Left lung (tissue), 4 donors: ENCODE measurements at regions not wholly inside any gene's neighbourhood (a gene's known extent, or its start where the extent isn't known, plus 50 kb on each side); places are given as distances from the start of the nearest gene placed in this dataset.
"Not testable (repeated sequence)": the region's sequence is repeated elsewhere in the genome, so short reads cannot be mapped to it uniquely, and the experiment has no call there.

ENCODE experiments used
- ATAC-seq: fragments of 200-7000 bp; cut with Tn5 transposase; one replicate; pipeline ENCODE4 v1.9.1; 2020; ENCODE audit warnings: moderate library complexity
- DNase-seq, 4 donors: peaks; one replicate each; pipeline ENCODE4 v3.0.0-alpha.2; 2013 to 2020
- H3K27ac ChIP-seq, 2 donors: fragments of 200-600 bp; sonication (generic) in 1 of 2; one replicate each; pipeline versions ENCODE4 v1.5.0 to v1.8.0; 2020 to 2021
- H3K27me3 ChIP-seq, 2 donors: fragments of 200-600 bp; sonication (generic) in 1 of 2; one replicate each; pipeline versions ENCODE4 v1.5.0 to v1.8.0; 2020 to 2021
- H3K36me3 ChIP-seq, 2 donors: fragments of 200-600 bp; sonication (generic) in 1 of 2; one replicate each; pipeline versions ENCODE4 v1.5.0 to v1.8.0; 2020 to 2021
- H3K4me1 ChIP-seq, 2 donors: fragments of 200-600 bp; one replicate each; pipeline ENCODE4 v1.8.0; 2021
- H3K4me3 ChIP-seq, 2 donors: fragments of 200-600 bp; sonication (generic) in 1 of 2; one replicate each; pipeline versions ENCODE4 v1.5.0 to v1.8.0; 2020 to 2021; ENCODE audit warnings: mild to moderate bottlenecking in 1 of 2
- H3K9me3 ChIP-seq, 2 donors: fragments of 200-600 bp; sonication (generic) in 1 of 2; one replicate each; pipeline versions ENCODE4 v1.5.0 to v1.8.0; 2020 to 2021
- intact Hi-C, 2 donors: fragments of 100-400 bp; cut with DNase I; formaldehyde crosslinking; loops; one replicate each; pipeline versions ENCODE4 v1.11.2 to v1.14.2; 2022
- TF ChIP-seq, protein P1 (sequence below), 2 donors: fragments of 200-600 bp; sonication (generic) in 1 of 2; IDR thresholded peaks; one replicate each; pipeline versions ENCODE4 v1.5.0 to v1.8.0; 2021; ENCODE audit warnings: antibody characterized with exemption in 2 of 2
- donor health status: DM: no; HTN: yes; CAD: no.
- donor health status: DM: no; HTN: no; CAD: no.

DNA sequence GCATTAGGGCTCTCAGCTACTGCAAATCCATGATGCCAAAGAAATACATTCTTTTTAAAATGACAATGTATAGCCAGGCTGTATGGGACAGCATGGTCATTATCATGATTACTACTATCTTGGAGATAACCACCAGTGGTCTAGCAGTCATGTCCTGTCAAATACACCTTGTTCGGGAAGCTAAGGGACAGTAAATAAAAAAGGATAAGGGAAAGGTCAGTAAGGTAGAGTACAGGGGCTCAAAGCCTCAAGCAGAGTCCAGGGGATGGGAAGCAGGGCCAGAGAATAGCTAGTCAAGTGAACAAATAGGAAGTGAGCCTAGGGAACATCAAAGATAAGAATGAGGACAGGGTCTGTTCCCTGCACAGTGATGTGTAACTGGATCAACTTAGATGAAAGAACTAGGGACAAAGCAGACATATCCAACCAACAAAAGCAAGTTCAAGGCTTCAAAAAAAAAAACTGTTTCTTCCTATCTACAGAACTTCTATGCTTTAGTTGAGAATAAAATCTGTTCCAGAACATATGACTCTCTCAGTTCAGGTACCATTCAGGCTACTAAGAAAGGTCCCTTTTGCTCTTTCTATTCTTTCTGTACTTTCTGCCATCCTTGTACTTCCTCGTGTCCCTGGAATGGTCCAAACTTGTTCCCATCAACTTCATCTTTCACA is 62.9 kb upstream of the EHBP1 start:
- ATAC-seq, result no peak
- Histone ChIP-seq H3K4me1 (no peaks in the 10 kb centered on the region), H3K4me3 (no peak overlapping the region), H3K36me3 (no peaks in the 10 kb centered on the region), H3K9me3 (peaks cover 0 to 3% of the 10 kb centered on the region in 2 donors), H3K27me3 (no peaks in the 10 kb centered on the region), H3K27ac (no peak overlapping the region)
- no peak for DNase-seq
- intact Hi-C loops, result no loop called here
- TF ChIP-seq, protein P1, sequence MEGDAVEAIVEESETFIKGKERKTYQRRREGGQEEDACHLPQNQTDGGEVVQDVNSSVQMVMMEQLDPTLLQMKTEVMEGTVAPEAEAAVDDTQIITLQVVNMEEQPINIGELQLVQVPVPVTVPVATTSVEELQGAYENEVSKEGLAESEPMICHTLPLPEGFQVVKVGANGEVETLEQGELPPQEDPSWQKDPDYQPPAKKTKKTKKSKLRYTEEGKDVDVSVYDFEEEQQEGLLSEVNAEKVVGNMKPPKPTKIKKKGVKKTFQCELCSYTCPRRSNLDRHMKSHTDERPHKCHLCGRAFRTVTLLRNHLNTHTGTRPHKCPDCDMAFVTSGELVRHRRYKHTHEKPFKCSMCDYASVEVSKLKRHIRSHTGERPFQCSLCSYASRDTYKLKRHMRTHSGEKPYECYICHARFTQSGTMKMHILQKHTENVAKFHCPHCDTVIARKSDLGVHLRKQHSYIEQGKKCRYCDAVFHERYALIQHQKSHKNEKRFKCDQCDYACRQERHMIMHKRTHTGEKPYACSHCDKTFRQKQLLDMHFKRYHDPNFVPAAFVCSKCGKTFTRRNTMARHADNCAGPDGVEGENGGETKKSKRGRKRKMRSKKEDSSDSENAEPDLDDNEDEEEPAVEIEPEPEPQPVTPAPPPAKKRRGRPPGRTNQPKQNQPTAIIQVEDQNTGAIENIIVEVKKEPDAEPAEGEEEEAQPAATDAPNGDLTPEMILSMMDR (IDR thresholded peaks at IDR 0.05), result no peak

DNA sequence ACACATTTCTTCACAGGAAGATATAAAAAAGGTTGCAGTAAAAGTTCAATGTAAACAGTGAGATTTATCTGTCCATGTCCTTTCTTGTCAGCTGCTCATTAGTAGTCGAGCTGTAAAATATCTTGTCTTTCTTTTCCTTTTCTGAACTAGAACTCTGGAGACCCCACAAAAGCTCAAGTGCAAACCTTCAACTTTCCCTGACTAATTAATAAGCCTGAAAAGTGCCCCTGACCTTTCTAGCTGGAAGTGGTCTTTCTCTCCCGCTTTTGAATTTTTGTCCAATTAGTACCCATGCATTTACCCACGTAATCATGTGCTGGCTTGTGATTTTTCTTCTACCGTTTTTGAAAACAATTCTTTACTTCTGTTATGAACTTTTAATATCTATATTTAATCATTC is 63.6 kb upstream of the EHBP1 start:
- no peaks in the 10 kb centered on the region for H3K4me1 ChIP-seq
- H3K27me3 ChIP-seq, result no peaks in the 10 kb centered on the region
- DNase-seq (no peak), ATAC-seq (no peak)
- H3K27ac ChIP-seq, result no peak overlapping the region
- no peak overlapping the region for H3K4me3 ChIP-seq
- intact Hi-C loops, result no loop called here
- no peaks in the 10 kb centered on the region for H3K36me3 ChIP-seq
- peaks cover 0 to 3% of the 10 kb centered on the region in 2 donors for H3K9me3 ChIP-seq
- TF ChIP-seq, protein P1 (IDR thresholded peaks at IDR 0.05), result no peak

DNA sequence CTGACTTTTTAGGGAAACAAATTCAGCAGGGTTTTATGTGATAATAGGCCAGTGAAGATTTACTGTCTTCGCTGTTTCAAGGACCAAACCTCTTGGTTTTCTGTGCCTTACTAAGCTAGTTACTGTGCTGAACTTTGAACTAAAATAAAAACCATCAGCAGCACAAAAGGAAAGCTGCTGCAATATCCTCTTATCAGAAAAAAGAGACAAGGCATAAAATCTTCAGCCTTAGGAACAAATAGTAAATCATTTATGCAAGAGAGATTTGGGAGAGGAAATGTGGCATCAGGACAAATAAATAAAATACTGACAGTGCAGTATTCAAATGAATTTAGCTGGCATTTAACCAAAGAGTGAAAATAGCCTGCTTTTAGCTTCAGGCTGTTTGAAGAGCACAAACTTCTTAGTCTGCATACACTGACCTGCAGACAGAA is 64.1 kb upstream of the EHBP1 start:
- peak in 1 of 4 donors; percentile 19 for DNase-seq
- no peak for ATAC-seq
- TF ChIP-seq, protein P1 (IDR thresholded peaks at IDR 0.05), result no peak
- no peaks in the 10 kb centered on the region for H3K4me1 ChIP-seq
- H3K4me3 ChIP-seq, result no peak overlapping the region
- no peaks in the 10 kb centered on the region for H3K36me3 ChIP-seq
- intact Hi-C loops, result no loop called here
- H3K27ac ChIP-seq, result no peak overlapping the region
- H3K9me3 ChIP-seq, result peaks cover 0 to 3% of the 10 kb centered on the region in 2 donors
- no peaks in the 10 kb centered on the region for H3K27me3 ChIP-seq

DNA sequence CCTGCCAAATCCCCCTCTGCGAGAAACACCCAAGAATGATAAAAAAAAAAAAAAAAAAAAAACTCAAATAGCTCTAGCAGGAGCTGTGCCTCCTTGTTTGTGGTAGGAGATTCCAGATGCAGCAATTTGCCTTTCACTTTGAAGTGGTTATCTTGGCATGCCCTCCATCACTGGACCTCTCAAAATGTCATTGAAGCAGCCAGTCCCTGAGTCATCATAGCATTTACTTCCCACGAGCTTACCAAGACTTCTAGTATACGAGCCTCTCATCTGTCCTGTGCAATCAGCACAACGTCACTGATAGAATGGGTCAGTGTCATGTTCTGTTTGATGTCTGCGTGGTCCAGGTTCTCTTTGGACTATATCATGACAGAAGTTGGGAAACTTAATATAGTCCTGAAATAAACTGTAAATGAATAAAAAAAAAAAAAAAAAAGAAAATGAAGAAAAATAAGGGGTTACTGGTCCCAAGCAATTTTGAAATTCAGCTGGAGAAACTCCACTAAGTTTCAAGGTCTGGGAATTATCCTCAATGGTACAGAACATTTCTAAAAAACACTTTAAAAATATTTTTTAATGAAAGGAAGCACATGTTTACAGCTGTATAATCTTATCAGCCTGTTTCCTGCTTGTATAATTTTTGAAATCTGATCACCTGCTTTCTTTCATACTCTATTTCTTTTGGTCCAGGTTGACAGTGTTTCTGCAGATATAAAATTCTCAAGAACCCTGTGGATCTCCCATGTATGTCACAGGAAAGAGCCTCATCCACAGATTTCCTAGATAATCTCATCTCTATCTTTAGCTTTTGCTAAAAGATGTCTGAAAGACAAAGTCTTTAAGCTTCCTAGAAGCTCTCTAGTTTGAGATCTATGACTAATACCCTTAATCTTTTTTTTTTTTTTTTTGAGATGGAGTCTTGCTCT is 74.1 kb upstream of the EHBP1 start:
- TF ChIP-seq, protein P1 (IDR thresholded peaks at IDR 0.05), result no peak
- ATAC-seq, result peak; percentile 62
- Histone ChIP-seq H3K4me1 (no peaks in the 10 kb centered on the region), H3K9me3 (peaks cover 0 to 5% of the 10 kb centered on the region in 2 donors), H3K27me3 (no peaks in the 10 kb centered on the region), H3K4me3 (no peak overlapping the region), H3K27ac (no peak overlapping the region), H3K36me3 (no peaks in the 10 kb centered on the region)
- intact Hi-C loops, result no loop called here
- no peak for DNase-seq

DNA sequence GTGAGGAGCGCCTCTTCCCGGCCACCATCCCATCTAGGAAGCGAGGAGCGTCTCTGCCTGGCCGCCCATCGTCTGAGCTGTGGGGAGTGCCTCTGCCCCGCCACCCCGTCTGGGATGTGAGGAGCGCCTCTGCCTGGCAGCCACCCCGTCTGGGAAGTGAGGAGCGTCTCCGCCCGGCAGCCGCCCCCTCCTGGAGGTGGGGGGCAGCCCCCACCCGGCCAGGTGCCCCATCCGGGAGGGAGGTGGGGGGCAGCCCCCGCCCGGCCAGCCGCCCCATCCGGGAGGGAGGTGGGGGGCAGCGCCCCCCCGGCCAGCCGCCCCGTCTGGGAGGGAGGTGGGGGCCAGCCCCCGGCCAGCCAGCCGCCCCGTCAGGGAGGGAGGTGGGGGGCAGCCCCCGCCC is 75.3 kb upstream of the EHBP1 start:
- H3K4me1 ChIP-seq, DNase-seq, H3K36me3 ChIP-seq, ATAC-seq, H3K27ac ChIP-seq, H3K9me3 ChIP-seq, intact Hi-C loops, H3K4me3 ChIP-seq, H3K27me3 ChIP-seq: not testable (repeated sequence)

DNA sequence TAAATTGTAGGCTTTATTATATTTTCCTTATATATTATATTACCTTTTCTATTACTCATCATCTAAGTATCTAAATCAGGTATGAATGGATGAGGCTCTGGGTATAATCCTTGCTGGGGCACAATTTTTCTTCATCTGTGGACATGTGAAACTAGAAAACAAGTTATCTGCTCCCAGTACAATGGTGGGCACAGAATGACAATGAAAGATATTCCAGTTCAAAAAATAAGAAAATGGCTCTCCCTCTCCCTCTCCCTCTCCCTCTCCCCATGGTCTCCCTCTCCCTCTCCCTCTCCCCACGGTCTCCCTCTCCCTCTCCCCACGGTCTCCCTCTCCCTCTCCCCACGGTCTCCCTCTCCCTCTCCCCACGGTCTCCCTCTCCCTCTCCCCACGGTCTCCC is 76.2 kb upstream of the EHBP1 start:
- H3K4me3 ChIP-seq, H3K9me3 ChIP-seq, ATAC-seq, H3K27ac ChIP-seq, H3K4me1 ChIP-seq, H3K36me3 ChIP-seq, intact Hi-C loops, DNase-seq, H3K27me3 ChIP-seq: not testable (repeated sequence)
